T-helper 17 cell (primary cell): ENCODE measurements at regions not wholly inside any gene's neighbourhood (a gene's known extent, or its start where the extent isn't known, plus 50 kb on each side); places are given as distances from the start of the nearest gene placed in this dataset.

Experiments
- ATAC-seq: fragments of 150-1000 bp; cut with Tn5 transposase; 2 replicates; pipeline ENCODE4 v1.10.0; 2021; ENCODE audit warnings: mild to moderate bottlenecking, moderate library complexity
- DNase-seq, 3 donors: peaks; one replicate each; pipeline versions ENCODE4 v3.0.0 to v3.0.0-alpha.2; 2020 to 2021
- H3K9me3 ChIP-seq: one replicate; pipeline ENCODE4 v1.7.0; 2013; ENCODE audit warnings: low read length, mild to moderate bottlenecking; ENCODE audit not compliant: control insufficient read depth, poor library complexity, severe bottlenecking
- H3K27ac Mint-ChIP-seq: one replicate; pipeline ENCODE4 v1.8.0; 2022; ENCODE audit warnings: mild to moderate bottlenecking, moderate library complexity, mixed read lengths
- H3K27me3 Mint-ChIP-seq: one replicate; pipeline ENCODE4 v1.8.0; 2022; ENCODE audit warnings: mixed read lengths
- H3K36me3 Mint-ChIP-seq: one replicate; pipeline ENCODE4 v1.8.0; 2022; ENCODE audit warnings: low read depth, mixed read lengths
- H3K4me1 Mint-ChIP-seq: one replicate; pipeline ENCODE4 v1.8.0; 2022; ENCODE audit warnings: mild to moderate bottlenecking, mixed read lengths
- H3K4me3 Mint-ChIP-seq: one replicate; pipeline ENCODE4 v1.8.0; 2022; ENCODE audit warnings: mild to moderate bottlenecking, moderate library complexity, mixed read lengths

- H3K4me1 Mint-ChIP-seq: no peaks in the 10 kb centered on the region
- no peak overlapping the region for H3K4me3 Mint-ChIP-seq
- ATAC-seq: no peak
- no peaks in the 10 kb centered on the region for H3K9me3 ChIP-seq
- H3K27me3 Mint-ChIP-seq: no peaks in the 10 kb centered on the region
- no peaks in the 10 kb centered on the region for H3K36me3 Mint-ChIP-seq
- no peak for DNase-seq
- no peak overlapping the region for H3K27ac Mint-ChIP-seq
Measured at GRCh38 chr18:22539051-22539765, 121.5 kb upstream of the CTAGE1 start.

DNA sequence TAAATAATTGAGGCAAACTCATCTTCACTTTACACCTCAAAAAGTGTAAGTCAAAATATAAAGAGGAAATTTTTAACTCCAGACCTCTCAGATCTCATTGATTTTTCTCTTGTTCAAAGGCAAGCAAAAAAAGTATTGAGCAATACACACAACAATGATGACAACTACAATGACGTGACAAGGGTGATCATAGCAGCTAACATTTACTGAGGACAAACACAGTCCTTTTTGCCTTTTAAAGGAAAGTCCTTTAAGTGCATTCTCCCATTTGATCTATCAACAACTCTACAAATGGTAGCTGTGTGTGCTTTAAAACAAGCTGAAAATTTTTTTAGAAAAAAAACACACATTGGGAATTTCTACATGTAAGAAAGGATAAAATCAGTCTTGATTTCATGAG, 123.5 kb upstream of the CTAGE1 start:
- no peaks in the 10 kb centered on the region for H3K9me3 ChIP-seq
- no peak for DNase-seq
- Mint-ChIP-seq H3K27me3 (no peaks in the 10 kb centered on the region), H3K36me3 (no peaks in the 10 kb centered on the region), H3K27ac (no peak overlapping the region), H3K4me3 (no peak overlapping the region), H3K4me1 (no peaks in the 10 kb centered on the region)
- ATAC-seq: no peak

- Mint-ChIP-seq H3K27ac (no peak overlapping the region), H3K27me3 (no peaks in the 10 kb centered on the region), H3K4me1 (no peaks in the 10 kb centered on the region), H3K36me3 (no peaks in the 10 kb centered on the region), H3K4me3 (no peak overlapping the region)
- DNase-seq (no peak), ATAC-seq (no peak)
- H3K9me3 ChIP-seq: no peaks in the 10 kb centered on the region
Measured at GRCh38 chr18:22542406-22542835, 124.7 kb upstream of the CTAGE1 start.

DNA sequence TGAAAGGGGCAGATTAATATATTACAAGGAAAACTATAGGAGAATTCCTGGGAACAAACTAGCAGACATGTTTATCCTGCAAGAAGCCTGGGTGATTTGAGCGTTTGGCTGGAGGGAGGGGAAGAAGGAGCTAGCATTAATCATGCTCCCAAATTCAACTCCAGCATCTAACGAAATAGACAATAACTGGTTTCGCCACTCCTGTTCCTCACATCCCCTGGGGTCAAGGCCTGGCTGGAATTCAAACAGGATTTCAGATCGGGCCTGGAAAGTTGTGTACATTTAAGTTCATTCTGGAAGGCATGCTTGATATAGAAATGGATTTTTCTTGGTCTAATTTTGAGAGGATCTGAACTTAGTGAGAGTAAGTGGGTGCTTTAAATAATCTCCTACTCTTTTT, 126.1 kb upstream of the CTAGE1 start:
- H3K4me3 Mint-ChIP-seq: no peak overlapping the region
- no peak overlapping the region for H3K27ac Mint-ChIP-seq
- ATAC-seq (no peak), DNase-seq (no peak)
- H3K36me3 Mint-ChIP-seq: no peaks in the 10 kb centered on the region
- no peaks in the 10 kb centered on the region for H3K4me1 Mint-ChIP-seq
- no peaks in the 10 kb centered on the region for H3K9me3 ChIP-seq
- H3K27me3 Mint-ChIP-seq: no peaks in the 10 kb centered on the region

GRCh38 chr18:22544626-22545025, 126.9 kb upstream of the CTAGE1 start:
- Mint-ChIP-seq H3K27me3 (no peaks in the 10 kb centered on the region), H3K36me3 (no peaks in the 10 kb centered on the region)
- no peak for DNase-seq

GRCh38 chr18:22545066-22545760, 127.5 kb upstream of the CTAGE1 start:
- ATAC-seq (no peak), DNase-seq (no peak)
- H3K9me3 ChIP-seq: no peaks in the 10 kb centered on the region
- Mint-ChIP-seq H3K27ac (no peak overlapping the region), H3K4me1 (no peaks in the 10 kb centered on the region), H3K4me3 (no peak overlapping the region), H3K36me3 (no peaks in the 10 kb centered on the region), H3K27me3 (no peaks in the 10 kb centered on the region)

More at GRCh38 chr18:22544626-22545025, 126.9 kb upstream of the CTAGE1 start:
- H3K27ac Mint-ChIP-seq: no peak overlapping the region
- H3K4me3 Mint-ChIP-seq: no peak overlapping the region
- no peak for ATAC-seq
- no peaks in the 10 kb centered on the region for H3K4me1 Mint-ChIP-seq
- no peaks in the 10 kb centered on the region for H3K9me3 ChIP-seq

- H3K9me3 ChIP-seq: no peaks in the 10 kb centered on the region
- Mint-ChIP-seq H3K36me3 (no peaks in the 10 kb centered on the region), H3K27ac (no peak overlapping the region), H3K4me1 (no peaks in the 10 kb centered on the region), H3K27me3 (no peaks in the 10 kb centered on the region), H3K4me3 (no peak overlapping the region)
- DNase-seq: no peak
- ATAC-seq: no peak
Measured at GRCh38 chr18:22546905-22547570, 129.3 kb upstream of the CTAGE1 start.

DNA sequence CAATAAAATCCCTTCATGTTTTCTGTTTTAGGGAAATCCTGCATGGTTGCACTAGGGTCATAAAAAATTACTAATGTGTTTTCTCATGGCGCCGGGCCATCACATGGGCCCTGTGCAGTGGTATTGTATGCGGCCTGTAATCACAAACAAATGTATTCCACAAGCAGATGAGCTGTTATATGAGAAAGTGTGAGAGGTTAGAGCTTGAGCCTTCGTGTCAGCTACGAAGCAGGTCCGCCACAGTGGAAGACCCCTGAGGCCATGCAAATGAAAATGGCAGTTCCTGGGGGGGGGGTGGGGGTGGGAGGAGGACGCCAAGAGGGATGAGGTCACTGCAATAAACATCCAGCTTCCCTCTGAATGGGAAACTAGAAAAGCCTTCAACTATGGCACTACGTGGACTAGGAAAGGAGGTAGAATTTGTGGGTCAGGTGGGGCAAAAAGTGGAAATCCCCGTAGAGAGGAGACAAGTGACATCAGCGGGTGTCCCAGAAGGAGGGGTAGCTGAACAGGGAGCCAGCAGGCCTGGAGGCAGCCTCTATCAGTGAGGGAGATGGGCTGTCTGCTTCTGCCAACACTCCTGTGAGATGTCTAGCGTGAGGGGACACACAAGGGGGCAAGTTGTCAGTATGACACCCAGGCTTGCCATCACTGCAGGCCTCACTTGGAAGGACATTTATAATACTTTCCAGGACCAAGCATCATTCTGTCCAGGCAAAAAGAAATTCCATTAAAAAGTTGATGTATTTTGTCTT, 130.3 kb upstream of the CTAGE1 start:
- H3K4me3 Mint-ChIP-seq: no peak overlapping the region
- no peak for DNase-seq

GRCh38 chr18:22549260-22549937, 131.7 kb upstream of the CTAGE1 start:
- no peak overlapping the region for H3K4me3 Mint-ChIP-seq
- H3K9me3 ChIP-seq: no peaks in the 10 kb centered on the region
- no peak overlapping the region for H3K27ac Mint-ChIP-seq
- no peaks in the 10 kb centered on the region for H3K4me1 Mint-ChIP-seq
- DNase-seq (no peak), ATAC-seq (no peak)
- no peaks in the 10 kb centered on the region for H3K27me3 Mint-ChIP-seq
- H3K36me3 Mint-ChIP-seq: no peaks in the 10 kb centered on the region

More for the DNA sequence above, 130.3 kb upstream of the CTAGE1 start:
- no peak overlapping the region for H3K27ac Mint-ChIP-seq
- ATAC-seq: no peak
- H3K9me3 ChIP-seq: no peaks in the 10 kb centered on the region
- H3K36me3 Mint-ChIP-seq: no peaks in the 10 kb centered on the region
- H3K27me3 Mint-ChIP-seq: no peaks in the 10 kb centered on the region
- no peaks in the 10 kb centered on the region for H3K4me1 Mint-ChIP-seq

DNA sequence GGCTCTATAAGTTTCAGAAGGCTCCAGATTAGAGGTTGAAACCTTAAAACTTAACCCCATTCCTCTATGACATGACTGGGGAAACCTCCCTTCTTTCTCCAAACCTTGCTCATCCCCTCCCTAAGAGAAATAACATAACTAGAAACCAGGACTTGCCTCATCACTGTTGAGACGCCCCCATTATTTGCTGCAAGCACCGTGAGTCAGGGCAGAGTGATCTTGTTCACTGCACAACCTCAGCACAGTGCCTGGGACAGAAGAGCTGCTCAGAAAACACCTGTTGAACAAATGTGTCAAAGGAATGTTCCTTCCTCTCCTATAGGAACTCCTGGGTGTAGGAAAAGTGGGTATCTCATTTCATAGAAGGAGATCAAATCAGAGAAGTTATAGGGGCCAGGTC, 132.7 kb upstream of the CTAGE1 start:
- H3K9me3 ChIP-seq: no peaks in the 10 kb centered on the region
- H3K4me1 Mint-ChIP-seq: no peaks in the 10 kb centered on the region
- no peak overlapping the region for H3K4me3 Mint-ChIP-seq
- ATAC-seq (no peak), DNase-seq (no peak)
- no peaks in the 10 kb centered on the region for H3K36me3 Mint-ChIP-seq
- H3K27ac Mint-ChIP-seq: no peak overlapping the region
- H3K27me3 Mint-ChIP-seq: no peaks in the 10 kb centered on the region

- no peak overlapping the region for H3K27ac Mint-ChIP-seq
- ATAC-seq (no peak), DNase-seq (no peak)
- no peaks in the 10 kb centered on the region for H3K9me3 ChIP-seq
- no peaks in the 10 kb centered on the region for H3K4me1 Mint-ChIP-seq
- no peaks in the 10 kb centered on the region for H3K27me3 Mint-ChIP-seq
- no peak overlapping the region for H3K4me3 Mint-ChIP-seq
- no peaks in the 10 kb centered on the region for H3K36me3 Mint-ChIP-seq
Measured at GRCh38 chr18:22550861-22551260, 133.1 kb upstream of the CTAGE1 start.

GRCh38 chr18:22551536-22552151, 133.9 kb upstream of the CTAGE1 start:
- H3K27me3 Mint-ChIP-seq: peaks cover 2% of the 10 kb centered on the region

More at GRCh38 chr18:22551536-22552151, 133.9 kb upstream of the CTAGE1 start:
- ATAC-seq (no peak), DNase-seq (no peak)
- Mint-ChIP-seq H3K27ac (no peak overlapping the region), H3K4me3 (no peak overlapping the region), H3K4me1 (no peaks in the 10 kb centered on the region), H3K36me3 (no peaks in the 10 kb centered on the region)
- H3K9me3 ChIP-seq: no peaks in the 10 kb centered on the region
